Endothelial cell of umbilical vein (primary cell): ENCODE measurements at regions not wholly inside any gene's neighbourhood (a gene's known extent, or its start where the extent isn't known, plus 50 kb on each side); places are given as distances from the start of the nearest gene placed in this dataset.

Experiments used
- BruUV-seq: library from RNA; stranded (reverse); fragments of 400-500 nt; replicated peaks from 2 replicates; lab custom pipeline; 2021; lab: Mats Ljungman, UMichigan
- CTCF ChIA-PET: fragments of 300-600, 350-600 bp; sonication (Branson Sonifier 250); formaldehyde crosslinking; loops from one replicate; lab custom pipeline; 2021; ENCODE audit warnings: antibody characterized with exemption, inconsistent platforms; lab: Charles Lee
- POLR2A ChIA-PET: fragments of 300-600, 350-600 bp; sonication (Branson Sonifier 250); formaldehyde crosslinking; loops from one replicate; lab custom pipeline; 2021; ENCODE audit warnings: antibody characterized with exemption, inconsistent platforms; lab: Charles Lee
- DNase-seq: peaks from one replicate; pipeline ENCODE4 v3.0.0-alpha.2; 2011; ENCODE audit warnings: low read depth, low spot score
- FAIRE-seq: peaks from 2 replicates; lab custom pipeline; 2011; peaks lifted over from hg19 to GRCh38; lab: Jason Lieb, UNC
- H2AFZ ChIP-seq: 2 replicates; pipeline ENCODE4 v1.6.0; 2012; ENCODE audit warnings: low read depth, low read length, control low read depth, inconsistent platforms
- H3K27ac ChIP-seq: 2 replicates; pipeline ENCODE4 v1.5.1; 2011; ENCODE audit warnings: low read depth, mild to moderate bottlenecking, control low read depth, low read length, moderate library complexity; ENCODE audit not compliant: insufficient read depth
- H3K27me3 ChIP-seq, 2 experiments: 2 replicates each; pipeline versions ENCODE4 v1.6.0 to v1.6.1; 2011; ENCODE audit warnings: low read length in 2 of 2, mixed read lengths in 1 of 2; ENCODE audit not compliant: control insufficient read depth in 2 of 2, insufficient read depth in 2 of 2
- H3K36me3 ChIP-seq, 2 experiments: 2 replicates in 1 of 2; 3 replicates in 1 of 2; pipeline ENCODE4 v1.5.1; 2011; ENCODE audit warnings: low read length in 2 of 2, mild to moderate bottlenecking in 1 of 2, moderate library complexity in 1 of 2; ENCODE audit not compliant: control insufficient read depth in 2 of 2, insufficient read depth in 2 of 2; ENCODE audit errors: extremely low read depth in 1 of 2
- H3K4me1 ChIP-seq: 3 replicates; pipeline ENCODE4 v1.5.1; 2011; ENCODE audit warnings: mild to moderate bottlenecking, low read length; ENCODE audit not compliant: control insufficient read depth, insufficient read depth; ENCODE audit errors: extremely low read depth
- H3K4me2 ChIP-seq: 2 replicates; pipeline ENCODE4 v1.6.1; 2011; ENCODE audit warnings: low read length, control low read depth, mixed read lengths; ENCODE audit not compliant: insufficient read depth
- H3K4me3 ChIP-seq, 3 experiments: fragments of 200-600 bp in 1 of 3; sonication (generic), shearing (Covaris generic) in 1 of 3; replicated peaks in 1 of 3; 2 replicates each; pipeline ENCODE4 v1.5.1; 2011 to 2016; ENCODE audit warnings: control low read depth in 3 of 3, low read length in 3 of 3, mild to moderate bottlenecking in 2 of 3, inconsistent platforms in 1 of 3, low read depth in 1 of 3, moderate library complexity in 1 of 3; ENCODE audit not compliant: insufficient read depth in 1 of 3
- H3K79me2 ChIP-seq: 2 replicates; pipeline ENCODE4 v1.6.0; 2012; ENCODE audit warnings: low read length, inconsistent platforms; ENCODE audit not compliant: control insufficient read depth, insufficient read depth
- H3K9ac ChIP-seq: replicated peaks from 2 replicates; pipeline ENCODE3; 2011; ENCODE audit warnings: low read length, control low read depth; ENCODE audit not compliant: insufficient read depth; ENCODE audit errors: extremely low read depth
- H3K9me1 ChIP-seq: replicated peaks from 3 replicates; pipeline ENCODE4 v1.6.0; 2011; ENCODE audit warnings: mild to moderate bottlenecking, low read length; ENCODE audit not compliant: control insufficient read depth, insufficient read depth; ENCODE audit errors: extremely low read depth
- H3K9me3 ChIP-seq: replicated peaks from 2 replicates; pipeline ENCODE4 v1.5.1; 2012; ENCODE audit warnings: low read length, inconsistent platforms; ENCODE audit not compliant: control insufficient read depth, insufficient read depth
- H4K20me1 ChIP-seq: replicated peaks from 2 replicates; pipeline ENCODE3; 2011; ENCODE audit warnings: mild to moderate bottlenecking, low read length; ENCODE audit not compliant: control insufficient read depth, insufficient read depth; ENCODE audit errors: extremely low read depth
- EZH2 ChIP-seq: IDR thresholded peaks from 2 replicates; pipeline ENCODE4 v1.6.1; 2012; ENCODE audit warnings: borderline replicate concordance, low read depth, mild to moderate bottlenecking, moderate library complexity, low read length, inconsistent platforms; ENCODE audit not compliant: severe bottlenecking
- GATA2 ChIP-seq: IDR thresholded peaks from 2 replicates; pipeline ENCODE4 v1.7.0; 2011; ENCODE audit warnings: low read depth, mild to moderate bottlenecking, moderate library complexity, mixed read lengths, low read length; ENCODE audit not compliant: insufficient read length, insufficient read depth
- JUN ChIP-seq: IDR thresholded peaks from 2 replicates; pipeline ENCODE4 v1.6.1; 2011; ENCODE audit warnings: borderline replicate concordance, low read depth; ENCODE audit not compliant: insufficient read length, insufficient read depth
- MYC ChIP-seq: IDR thresholded peaks from one replicate; pipeline ENCODE4 v1.6.1; 2011; ENCODE audit warnings: mild to moderate bottlenecking, low read depth, low read length
- POLR2AphosphoS5 ChIP-seq: IDR thresholded peaks from 2 replicates; pipeline ENCODE4 v1.6.1; 2012; ENCODE audit warnings: low read depth, mild to moderate bottlenecking, control low read depth, low read length, moderate library complexity; ENCODE audit not compliant: insufficient read depth
- dilution Hi-C: fragments of 300-500 bp; cut with MboI; formaldehyde crosslinking; loops from one replicate; pipeline ENCODE4 v1.15.0; 2019; ENCODE audit warnings: low sequenced_read_pairs; ENCODE audit not compliant: extremely low pct_ligation_motif_present
- intact Hi-C: fragments of 100-400 bp; cut with micrococcal nuclease; formaldehyde crosslinking; loops from one replicate; pipeline ENCODE4 v1.10.0; 2022
- TF ChIP-seq, protein P1 (sequence below), 2 donors: IDR thresholded peaks; 1 replicate in 1 of 2; 2 replicates in 1 of 2; pipeline ENCODE4 v1.5.1; 2011; ENCODE audit warnings: low read length in 2 of 2, mild to moderate bottlenecking in 2 of 2, moderate library complexity in 2 of 2, control low read depth in 1 of 2, inconsistent platforms in 1 of 2, low read depth in 1 of 2; ENCODE audit not compliant: insufficient read depth in 1 of 2; ENCODE audit errors: extremely low read depth in 1 of 2
- TF ChIP-seq, protein P2 (sequence below): IDR thresholded peaks from 2 replicates; pipeline ENCODE4 v1.6.1; 2011; ENCODE audit not compliant: insufficient read depth, insufficient read length

GRCh38 chr15:95269242-95270183 lies 1038.2 kb downstream of the MCTP2 start:
- TF ChIP-seq JUN (no peak), POLR2AphosphoS5 (no peak), GATA2 (no peak), MYC (no peak), EZH2 (no peak)
- TF ChIP-seq, protein P1, sequence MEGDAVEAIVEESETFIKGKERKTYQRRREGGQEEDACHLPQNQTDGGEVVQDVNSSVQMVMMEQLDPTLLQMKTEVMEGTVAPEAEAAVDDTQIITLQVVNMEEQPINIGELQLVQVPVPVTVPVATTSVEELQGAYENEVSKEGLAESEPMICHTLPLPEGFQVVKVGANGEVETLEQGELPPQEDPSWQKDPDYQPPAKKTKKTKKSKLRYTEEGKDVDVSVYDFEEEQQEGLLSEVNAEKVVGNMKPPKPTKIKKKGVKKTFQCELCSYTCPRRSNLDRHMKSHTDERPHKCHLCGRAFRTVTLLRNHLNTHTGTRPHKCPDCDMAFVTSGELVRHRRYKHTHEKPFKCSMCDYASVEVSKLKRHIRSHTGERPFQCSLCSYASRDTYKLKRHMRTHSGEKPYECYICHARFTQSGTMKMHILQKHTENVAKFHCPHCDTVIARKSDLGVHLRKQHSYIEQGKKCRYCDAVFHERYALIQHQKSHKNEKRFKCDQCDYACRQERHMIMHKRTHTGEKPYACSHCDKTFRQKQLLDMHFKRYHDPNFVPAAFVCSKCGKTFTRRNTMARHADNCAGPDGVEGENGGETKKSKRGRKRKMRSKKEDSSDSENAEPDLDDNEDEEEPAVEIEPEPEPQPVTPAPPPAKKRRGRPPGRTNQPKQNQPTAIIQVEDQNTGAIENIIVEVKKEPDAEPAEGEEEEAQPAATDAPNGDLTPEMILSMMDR (IDR thresholded peaks at IDR 0.05; ENCODE audit: extremely low read depth in 1 of 2, insufficient read depth in 1 of 2, low read depth in 1 of 2, low read length in 2 of 2): no peak
- TF ChIP-seq, protein P2, sequence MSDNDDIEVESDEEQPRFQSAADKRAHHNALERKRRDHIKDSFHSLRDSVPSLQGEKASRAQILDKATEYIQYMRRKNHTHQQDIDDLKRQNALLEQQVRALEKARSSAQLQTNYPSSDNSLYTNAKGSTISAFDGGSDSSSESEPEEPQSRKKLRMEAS: no peak
- Histone ChIP-seq H2AFZ (no peak overlapping the region), H3K36me3 (no peaks in the 10 kb centered on the region), H3K4me3 (no peak overlapping the region), H3K4me1 (peaks cover 2% of the 10 kb centered on the region), H3K79me2 (no peaks in the 10 kb centered on the region), H3K4me2 (no peak overlapping the region), H3K9ac (no peak overlapping the region), H3K9me1 (no peaks in the 10 kb centered on the region), H3K27me3 (no peaks in the 10 kb centered on the region), H4K20me1 (no peaks in the 10 kb centered on the region), H3K27ac (no peak overlapping the region), H3K9me3 (no peaks in the 10 kb centered on the region)
- CTCF ChIA-PET: interaction anchor here (2.2 kb wide), 1 partner anchor 10 kb away, joined by 7 read pairs; no protein-coding TSS in a partner anchor
- FAIRE-seq (no peak), DNase-seq (no peak)
- POLR2A ChIA-PET: no interaction called here
- dilution Hi-C loops (no loop called here), intact Hi-C loops (no loop called here)
- BruUV-seq: no TSS peak
